LNCAP (cell line): ENCODE measurements at regions not wholly inside any gene's neighbourhood (a gene's known extent, or its start where the extent isn't known, plus 50 kb on each side); places are given as distances from the start of the nearest gene placed in this dataset.

Experiments
- CTCF ChIP-seq: fragments of 450-650 bp; IDR thresholded peaks from 2 replicates; pipeline ENCODE4 v1.5.1; 2017; ENCODE audit warnings: mild to moderate bottlenecking

GRCh38 chr17:70555723-70556122 is 386.4 kb downstream of the KCNJ2 start:
- no peak for TF ChIP-seq CTCF

- no peak for TF ChIP-seq CTCF
These were observed 389.5 kb downstream of the KCNJ2 start for GRCh38 chr17:70558821-70559220.

GRCh38 chr17:70560471-70560870 is 391.1 kb downstream of the KCNJ2 start:
- no peak for TF ChIP-seq CTCF

GRCh38 chr17:70562137-70562536 is 392.8 kb downstream of the KCNJ2 start:
- TF ChIP-seq CTCF = no peak

GRCh38 chr17:70563281-70563820 is 394.0 kb downstream of the KCNJ2 start:
- TF ChIP-seq CTCF = no peak

GRCh38 chr17:70564006-70564620 is 394.8 kb downstream of the KCNJ2 start:
- no peak for TF ChIP-seq CTCF

GRCh38 chr17:70569128-70569527 is 399.8 kb downstream of the KCNJ2 start:
- TF ChIP-seq CTCF = no peak

GRCh38 chr17:70577456-70577855 is 408.1 kb downstream of the KCNJ2 start:
- TF ChIP-seq CTCF = no peak
